Kidney (tissue), 13 donors: ENCODE measurements at regions not wholly inside any gene's neighbourhood (a gene's known extent, or its start where the extent isn't known, plus 50 kb on each side); places are given as distances from the start of the nearest gene placed in this dataset.
A peak's percentile ranks its signal among the peaks of the same experiment; 100 is the strongest.
"Not testable (repeated sequence)": the region's sequence is repeated elsewhere in the genome, so short reads cannot be mapped to it uniquely, and the experiment has no call there.

ENCODE experiments used
- DNase-seq, 5 donors: peaks; one replicate each; pipeline ENCODE4 v3.0.0-alpha.2; 2013 to 2020
- FAIRE-seq: peaks from 2 replicates; lab custom pipeline; 2012; peaks lifted over from hg19 to GRCh38; lab: Jason Lieb, UNC
- H3K27ac ChIP-seq, 2 donors: one replicate each; pipeline ENCODE4 v1.7.0; 2013; ENCODE audit warnings: low read depth in 2 of 2, low read length in 2 of 2, inconsistent platforms in 1 of 2
- H3K27me3 ChIP-seq: one replicate; pipeline ENCODE4 v1.7.1; 2013; ENCODE audit warnings: low read length, inconsistent platforms; ENCODE audit not compliant: control insufficient read depth, insufficient read depth
- H3K36me3 ChIP-seq, 3 donors: one replicate each; pipeline versions ENCODE4 v1.7.0 to v1.7.1; 2013; ENCODE audit warnings: low read length in 3 of 3, control low read depth in 1 of 3, inconsistent platforms in 1 of 3; ENCODE audit not compliant: insufficient read depth in 3 of 3, control insufficient read depth in 2 of 3
- H3K4me1 ChIP-seq, 3 donors: one replicate each; pipeline versions ENCODE4 v1.7.0 to v1.7.1; 2013; ENCODE audit warnings: low read length in 3 of 3, inconsistent platforms in 1 of 3, low read depth in 1 of 3; ENCODE audit not compliant: control insufficient read depth in 2 of 3, insufficient read depth in 2 of 3
- H3K4me3 ChIP-seq, 3 donors: one replicate each; pipeline versions ENCODE4 v1.7.0 to v1.8.1; 2013; ENCODE audit warnings: low read length in 3 of 3, control low read depth in 1 of 3, inconsistent platforms in 1 of 3
- H3K9ac ChIP-seq, 3 donors: one replicate each; pipeline versions ENCODE4 v1.7.0 to v1.7.1; 2013; ENCODE audit warnings: low read length in 3 of 3, control low read depth in 1 of 3, inconsistent platforms in 1 of 3
- H3K9me3 ChIP-seq, 3 donors: one replicate each; pipeline versions ENCODE4 v1.7.0 to v1.7.1; 2013; ENCODE audit warnings: low read length in 3 of 3, control low read depth in 1 of 3, inconsistent platforms in 1 of 3; ENCODE audit not compliant: control insufficient read depth in 2 of 3, insufficient read depth in 1 of 3
- CTCF ChIP-seq: IDR thresholded peaks from 3 replicates; pipeline ENCODE4 v1.5.1; 2012; ENCODE audit warnings: mild to moderate bottlenecking, moderate library complexity, borderline replicate concordance; ENCODE audit not compliant: insufficient read depth; ENCODE audit errors: extremely low read depth
- intact Hi-C: fragments of 100-400 bp; cut with DNase I; formaldehyde crosslinking; loops from one replicate; pipeline ENCODE4 v1.11.1; 2022
- donor health status: control.
- donor health status: control.
- donor health status: control.
- donor health status: control.
- donor health status: control.
- donor health status: DM: yes; HTN: yes; CAD: no.
- donor health status: Normal renal cell carcinoma (clear cell type).

- FAIRE-seq (no peak), DNase-seq (no peak)
- Histone ChIP-seq H3K9ac (no peak overlapping the region), H3K9me3 (no peaks in the 10 kb centered on the region), H3K27ac (no peak overlapping the region), H3K4me1 (no peaks in the 10 kb centered on the region), H3K36me3 (no peaks in the 10 kb centered on the region), H3K27me3 (no peaks in the 10 kb centered on the region), H3K4me3 (no peak overlapping the region)
- no peak for TF ChIP-seq CTCF
- intact Hi-C loops: no loop called here
Observed at GRCh38 chr5:133861161-133861737, 107.2 kb downstream of the C5orf15 start.

GRCh38 chr5:133859073-133859472, 109.4 kb downstream of the C5orf15 start:
- Histone ChIP-seq H3K4me3 (no peak overlapping the region), H3K4me1 (no peaks in the 10 kb centered on the region), H3K9ac (no peak overlapping the region), H3K36me3 (no peaks in the 10 kb centered on the region), H3K27me3 (no peaks in the 10 kb centered on the region), H3K9me3 (no peaks in the 10 kb centered on the region), H3K27ac (no peak overlapping the region)
- DNase-seq: peak in 1 of 5 donors; percentile 5
- FAIRE-seq: no peak
- no peak for TF ChIP-seq CTCF
- intact Hi-C loops: no loop called here

- peak in 1 of 5 donors; percentile 15 for DNase-seq
- H3K9ac ChIP-seq, H3K36me3 ChIP-seq, H3K4me1 ChIP-seq, H3K27me3 ChIP-seq, intact Hi-C loops, FAIRE-seq, H3K27ac ChIP-seq, H3K9me3 ChIP-seq, H3K4me3 ChIP-seq: not testable (repeated sequence)
Observed at GRCh38 chr5:133857595-133858313, 110.7 kb downstream of the C5orf15 start.

GRCh38 chr5:133854554-133854953, 113.9 kb downstream of the C5orf15 start:
- Histone ChIP-seq H3K9ac (no peak overlapping the region), H3K4me1 (no peaks in the 10 kb centered on the region), H3K27me3 (no peaks in the 10 kb centered on the region), H3K9me3 (no peaks in the 10 kb centered on the region), H3K36me3 (no peaks in the 10 kb centered on the region), H3K27ac (no peak overlapping the region), H3K4me3 (no peak overlapping the region)
- TF ChIP-seq CTCF: no peak
- intact Hi-C loops: no loop called here
- no peak for FAIRE-seq
- no peak for DNase-seq
